ENCODE measurements at regions not wholly inside any gene's neighbourhood (a gene's known extent, or its start where the extent isn't known, plus 50 kb on each side); places are given as distances from the start of the nearest gene placed in this dataset.
"Not testable (repeated sequence)": the region's sequence is repeated elsewhere in the genome, so short reads cannot be mapped to it uniquely, and the experiment has no call there.

- no peak overlapping the region for H3K27ac ChIP-seq
- no peaks in the 10 kb centered on the region for H3K27me3 ChIP-seq
- no peaks in the 10 kb centered on the region for H3K9me3 ChIP-seq (replicated peaks)
- no peaks in the 10 kb centered on the region for H3K4me1 ChIP-seq
- H3K36me3 ChIP-seq: peaks cover 15% of the 10 kb centered on the region
- DNase-seq: no peak
- H3K4me3 ChIP-seq: no peak overlapping the region
Observed at GRCh38 chr4:31016322-31017061, 296.3 kb downstream of the PCDH7 start.

- Histone ChIP-seq H3K27me3 (no peaks in the 10 kb centered on the region), H3K9me3 (replicated peaks) (no peaks in the 10 kb centered on the region), H3K4me1 (no peaks in the 10 kb centered on the region), H3K27ac (no peak overlapping the region), H3K36me3 (peaks cover 17% of the 10 kb centered on the region), H3K4me3 (no peak overlapping the region)
- no peak for DNase-seq
Observed at GRCh38 chr4:31020363-31020762, 300.2 kb downstream of the PCDH7 start.

- Histone ChIP-seq H3K9me3 (replicated peaks) (no peaks in the 10 kb centered on the region), H3K27ac (no peak overlapping the region), H3K4me1 (no peaks in the 10 kb centered on the region), H3K27me3 (no peaks in the 10 kb centered on the region), H3K4me3 (no peak overlapping the region), H3K36me3 (peaks cover 17% of the 10 kb centered on the region)
- no peak for DNase-seq
Observed at GRCh38 chr4:31021008-31021407, 300.8 kb downstream of the PCDH7 start.

GRCh38 chr4:31022702-31023101 lies 302.5 kb downstream of the PCDH7 start:
- no peaks in the 10 kb centered on the region for H3K9me3 ChIP-seq (replicated peaks)
- no peaks in the 10 kb centered on the region for H3K4me1 ChIP-seq
- H3K36me3 ChIP-seq: peaks cover 15% of the 10 kb centered on the region
- H3K4me3 ChIP-seq: no peak overlapping the region
- H3K27ac ChIP-seq: no peak overlapping the region
- no peak for DNase-seq
- no peaks in the 10 kb centered on the region for H3K27me3 ChIP-seq

DNA sequence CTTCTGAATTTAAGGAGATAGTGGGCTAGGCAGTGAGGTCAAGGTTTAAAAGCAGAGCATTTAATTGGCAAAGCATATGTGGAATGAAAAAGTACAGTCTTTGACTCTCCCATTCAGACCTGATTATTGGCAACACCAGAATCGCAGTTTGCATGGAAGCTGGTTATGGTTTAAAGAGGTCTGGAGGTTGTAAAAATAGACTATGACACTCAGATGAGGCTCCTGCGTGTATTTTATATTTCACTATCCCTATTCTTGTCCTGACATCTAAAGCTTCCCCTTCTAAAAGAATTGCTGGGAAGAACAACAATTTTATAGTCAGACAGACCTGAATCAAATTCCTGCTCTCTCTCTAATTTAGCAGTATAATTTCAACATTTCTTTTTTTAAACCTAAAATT lies 302.9 kb downstream of the PCDH7 start:
- no peak overlapping the region for H3K4me3 ChIP-seq
- no peak overlapping the region for H3K27ac ChIP-seq
- peaks cover 15% of the 10 kb centered on the region for H3K36me3 ChIP-seq
- H3K9me3 ChIP-seq (replicated peaks): no peaks in the 10 kb centered on the region
- no peaks in the 10 kb centered on the region for H3K4me1 ChIP-seq
- no peak for DNase-seq
- H3K27me3 ChIP-seq: no peaks in the 10 kb centered on the region

DNA sequence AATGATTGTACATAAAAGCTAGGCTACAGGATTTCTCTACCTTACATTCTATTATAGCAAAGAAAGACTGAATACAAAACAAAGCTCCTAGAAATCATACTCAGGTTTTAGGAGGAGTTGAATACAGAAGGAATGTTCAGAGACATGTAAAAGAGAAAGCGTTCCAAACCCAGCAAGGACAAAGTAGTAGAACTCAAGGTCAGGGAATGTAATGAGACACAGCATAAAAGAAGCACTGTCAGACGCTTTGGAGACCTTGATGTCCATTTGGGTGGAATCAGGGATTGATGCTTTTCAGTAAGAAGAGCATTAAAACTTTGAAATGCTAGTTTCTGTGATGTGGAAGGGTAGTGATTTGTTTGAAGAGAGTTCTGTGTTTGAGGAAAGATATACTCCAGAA lies 303.6 kb downstream of the PCDH7 start:
- DNase-seq: no peak
- Histone ChIP-seq H3K27ac (no peak overlapping the region), H3K9me3 (replicated peaks) (no peaks in the 10 kb centered on the region), H3K27me3 (no peaks in the 10 kb centered on the region), H3K4me3 (no peak overlapping the region), H3K36me3 (peaks cover 12% of the 10 kb centered on the region), H3K4me1 (no peaks in the 10 kb centered on the region)

GRCh38 chr4:31024781-31025180 lies 304.6 kb downstream of the PCDH7 start:
- H3K9me3 ChIP-seq (replicated peaks): not testable (repeated sequence)
- peaks cover 12% of the 10 kb centered on the region for H3K36me3 ChIP-seq

DNA sequence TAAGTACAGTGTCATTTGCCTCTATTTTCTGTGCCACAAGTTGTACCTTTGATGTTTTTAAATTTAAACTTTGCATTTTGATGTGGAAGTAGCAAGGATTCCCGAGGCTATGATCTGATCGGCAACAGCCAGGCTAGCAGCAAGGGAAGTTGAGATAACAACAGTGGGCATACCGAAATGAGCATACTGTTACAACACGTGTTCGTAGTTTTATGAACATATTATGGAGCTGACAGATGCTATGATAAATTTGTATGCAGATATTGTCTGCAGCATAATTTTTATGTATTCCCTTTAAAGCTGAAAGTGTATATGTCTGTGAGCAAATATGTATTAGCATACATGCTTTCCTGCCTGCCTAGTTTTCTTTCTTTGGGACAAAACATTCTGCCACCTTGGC lies 306.1 kb downstream of the PCDH7 start:
- H3K36me3 ChIP-seq: peaks cover 11% of the 10 kb centered on the region; the same call in 1 of the 2 replicates
- no peak overlapping the region for H3K4me3 ChIP-seq
- H3K9me3 ChIP-seq (replicated peaks): no peaks in the 10 kb centered on the region
- H3K27ac ChIP-seq: no peak overlapping the region
- H3K4me1 ChIP-seq: no peaks in the 10 kb centered on the region
- no peak for DNase-seq
- no peaks in the 10 kb centered on the region for H3K27me3 ChIP-seq

More at GRCh38 chr4:31024781-31025180, 304.6 kb downstream of the PCDH7 start:
- not testable (repeated sequence) for H3K4me3 ChIP-seq, H3K27me3 ChIP-seq, H3K27ac ChIP-seq, H3K4me1 ChIP-seq, DNase-seq

- H3K4me1 ChIP-seq: no peaks in the 10 kb centered on the region
- H3K4me3 ChIP-seq: no peak overlapping the region
- H3K27me3 ChIP-seq: no peaks in the 10 kb centered on the region
- H3K27ac ChIP-seq: no peak overlapping the region
- DNase-seq: no peak
- H3K36me3 ChIP-seq: peaks cover 28% of the 10 kb centered on the region
- no peaks in the 10 kb centered on the region for H3K9me3 ChIP-seq (replicated peaks)
Observed at GRCh38 chr4:31034550-31034949, 314.4 kb downstream of the PCDH7 start.

- Histone ChIP-seq H3K4me1 (no peaks in the 10 kb centered on the region), H3K27me3 (no peaks in the 10 kb centered on the region), H3K4me3 (no peak overlapping the region), H3K27ac (no peak overlapping the region), H3K36me3 (peaks cover 26% of the 10 kb centered on the region), H3K9me3 (replicated peaks) (no peaks in the 10 kb centered on the region)
- DNase-seq: no peak
Observed at GRCh38 chr4:31035761-31036160, 315.6 kb downstream of the PCDH7 start.

DNA sequence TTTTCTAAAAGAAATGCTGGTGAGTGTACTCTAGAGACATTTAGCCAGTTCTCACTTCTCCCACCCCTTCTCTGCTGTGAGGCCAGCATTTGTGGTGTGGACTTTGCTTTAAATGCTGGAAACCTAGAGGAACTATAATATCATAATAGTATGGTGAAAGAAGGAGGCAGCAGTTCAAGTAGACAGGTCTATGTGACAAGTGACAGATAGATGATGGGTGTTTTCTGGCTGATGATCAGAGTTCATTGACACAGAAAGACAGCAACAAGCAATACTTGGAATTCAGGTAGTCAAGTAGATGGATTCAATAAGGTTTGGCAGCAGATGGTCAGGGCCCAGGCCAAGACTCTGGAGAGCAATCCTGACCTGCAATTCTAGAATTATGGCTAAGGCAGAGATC lies 317.5 kb downstream of the PCDH7 start:
- Histone ChIP-seq H3K4me1 (no peaks in the 10 kb centered on the region), H3K27me3 (no peaks in the 10 kb centered on the region), H3K36me3 (peaks cover 16% of the 10 kb centered on the region), H3K27ac (no peak overlapping the region), H3K4me3 (no peak overlapping the region), H3K9me3 (replicated peaks) (no peaks in the 10 kb centered on the region)
- DNase-seq: no peak

GRCh38 chr4:31039382-31039781 lies 319.2 kb downstream of the PCDH7 start:
- H3K4me3 ChIP-seq: no peak overlapping the region
- no peaks in the 10 kb centered on the region for H3K9me3 ChIP-seq (replicated peaks)
- DNase-seq: no peak
- no peaks in the 10 kb centered on the region for H3K27me3 ChIP-seq
- peaks cover 16% of the 10 kb centered on the region; the same call in 1 of the 2 replicates for H3K36me3 ChIP-seq
- peaks cover 11% of the 10 kb centered on the region; the same call in 1 of the 2 replicates for H3K4me1 ChIP-seq
- H3K27ac ChIP-seq: no peak overlapping the region

- H3K27me3 ChIP-seq: no peaks in the 10 kb centered on the region
- peaks cover 12% of the 10 kb centered on the region for H3K36me3 ChIP-seq
- H3K4me3 ChIP-seq: no peak overlapping the region
- no peak overlapping the region for H3K27ac ChIP-seq
- H3K9me3 ChIP-seq (replicated peaks): no peaks in the 10 kb centered on the region
- H3K4me1 ChIP-seq: peaks cover 11% of the 10 kb centered on the region; the same call in 1 of the 2 replicates
- no peak for DNase-seq
Observed at GRCh38 chr4:31040106-31040505, 319.9 kb downstream of the PCDH7 start.

DNA sequence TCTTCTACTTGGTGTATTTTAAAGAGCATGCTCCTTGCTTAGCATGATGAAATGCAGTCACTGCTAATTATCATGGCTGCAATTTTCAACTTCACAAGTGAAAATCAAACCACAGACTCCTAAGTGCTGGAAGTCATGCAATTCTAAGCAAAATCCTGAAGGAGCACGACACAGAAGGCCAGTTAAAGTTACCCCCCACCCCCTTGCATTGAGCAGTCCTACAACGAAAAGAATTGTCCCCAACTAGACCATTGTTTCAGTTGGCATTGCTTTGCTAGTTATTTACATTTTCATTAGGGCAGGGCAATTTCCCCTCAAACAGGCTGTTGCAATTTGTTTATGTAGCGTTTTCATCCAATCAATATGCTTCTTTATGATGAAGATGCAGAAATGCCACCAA lies 321.2 kb downstream of the PCDH7 start:
- DNase-seq: no peak

GRCh38 chr4:31041853-31042252 lies 321.7 kb downstream of the PCDH7 start:
- Histone ChIP-seq H3K27ac (no peak overlapping the region), H3K27me3 (no peaks in the 10 kb centered on the region), H3K4me3 (no peak overlapping the region), H3K36me3 (peaks cover 8% of the 10 kb centered on the region), H3K9me3 (replicated peaks) (no peaks in the 10 kb centered on the region), H3K4me1 (peaks cover 14% of the 10 kb centered on the region; the same call in 1 of the 2 replicates)
- DNase-seq: no peak

More for the DNA sequence above, 321.2 kb downstream of the PCDH7 start:
- H3K4me3 ChIP-seq: no peak overlapping the region
- no peaks in the 10 kb centered on the region for H3K9me3 ChIP-seq (replicated peaks)
- H3K27me3 ChIP-seq: no peaks in the 10 kb centered on the region
- H3K4me1 ChIP-seq: peaks cover 11% of the 10 kb centered on the region; the same call in 1 of the 2 replicates
- H3K27ac ChIP-seq: no peak overlapping the region
- H3K36me3 ChIP-seq: peaks cover 8% of the 10 kb centered on the region
